BLaER1 (cell line): ENCODE measurements at regions not wholly inside any gene's neighbourhood (a gene's known extent, or its start where the extent isn't known, plus 50 kb on each side); places are given as distances from the start of the nearest gene placed in this dataset.

Experiments
- H3K27ac ChIP-seq: shearing (Covaris generic); formaldehyde crosslinking; 2 replicates; pipeline ENCODE4 v1.8.1; 2022
- H3K27me3 ChIP-seq: shearing (Covaris generic); formaldehyde crosslinking; 2 replicates; pipeline ENCODE4 v1.8.1; 2022
- H3K36me3 ChIP-seq: shearing (Covaris generic); formaldehyde crosslinking; 2 replicates; pipeline ENCODE4 v1.8.1; 2022
- H3K4me1 ChIP-seq: shearing (Covaris generic); formaldehyde crosslinking; 2 replicates; pipeline ENCODE4 v1.8.1; 2022
- H3K4me2 ChIP-seq: shearing (Covaris generic); formaldehyde crosslinking; 2 replicates; pipeline ENCODE4 v1.8.1; 2022
- H3K4me3 ChIP-seq: shearing (Covaris generic); formaldehyde crosslinking; 2 replicates; pipeline ENCODE4 v1.8.1; 2022
- H3K9ac ChIP-seq: shearing (Covaris generic); formaldehyde crosslinking; 2 replicates; pipeline ENCODE4 v1.8.1; 2022
- H3K9me3 ChIP-seq: shearing (Covaris generic); formaldehyde crosslinking; 2 replicates; pipeline ENCODE4 v1.8.1; 2022
- H4K20me1 ChIP-seq: shearing (Covaris generic); formaldehyde crosslinking; 2 replicates; pipeline ENCODE4 v1.8.1; 2022
- Cebpa-rat ChIP-seq: shearing (Covaris generic); IDR thresholded peaks from 2 replicates; pipeline ENCODE4 v1.8.1; 2022

DNA sequence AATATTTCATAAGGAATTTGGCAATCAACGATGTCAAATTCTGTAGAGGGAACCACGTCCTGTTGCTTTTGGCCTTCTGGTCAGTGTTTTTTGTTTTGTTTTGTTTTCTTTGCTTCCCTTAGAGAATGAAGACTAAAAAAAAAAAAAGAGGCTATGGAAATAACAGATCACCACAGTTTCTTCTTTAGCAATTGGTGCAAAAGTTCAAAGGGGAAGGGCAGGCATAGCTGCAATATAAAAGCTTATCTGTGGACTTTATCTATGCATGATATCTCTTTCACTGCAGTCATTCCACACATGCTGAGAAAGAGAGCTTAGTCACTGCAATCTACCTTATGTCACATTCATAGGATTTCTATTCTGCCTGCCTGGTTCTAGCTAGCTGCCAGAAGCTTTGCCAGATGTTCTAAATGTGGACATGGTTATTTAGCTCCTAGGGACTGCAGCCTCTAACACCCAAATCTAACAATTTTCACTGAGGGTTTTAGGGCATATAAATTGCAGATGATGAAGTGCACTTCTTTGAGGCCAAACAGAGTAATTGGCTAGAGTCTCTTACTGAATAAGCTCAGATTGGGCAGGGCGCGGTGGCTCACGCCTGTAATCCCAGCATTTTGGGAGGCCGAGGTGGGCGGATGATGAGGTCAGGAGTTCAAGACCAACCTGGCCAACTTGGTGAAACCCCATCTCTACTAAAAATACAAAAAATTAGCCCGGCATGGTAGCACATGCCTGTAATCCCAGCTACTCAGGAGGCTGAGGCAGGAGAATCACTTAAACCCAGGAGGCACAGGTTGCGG lies 637.2 kb downstream of the NTRK3 start:
- no peak for TF ChIP-seq Cebpa-rat
- H3K27ac ChIP-seq, result no peak overlapping the region

DNA sequence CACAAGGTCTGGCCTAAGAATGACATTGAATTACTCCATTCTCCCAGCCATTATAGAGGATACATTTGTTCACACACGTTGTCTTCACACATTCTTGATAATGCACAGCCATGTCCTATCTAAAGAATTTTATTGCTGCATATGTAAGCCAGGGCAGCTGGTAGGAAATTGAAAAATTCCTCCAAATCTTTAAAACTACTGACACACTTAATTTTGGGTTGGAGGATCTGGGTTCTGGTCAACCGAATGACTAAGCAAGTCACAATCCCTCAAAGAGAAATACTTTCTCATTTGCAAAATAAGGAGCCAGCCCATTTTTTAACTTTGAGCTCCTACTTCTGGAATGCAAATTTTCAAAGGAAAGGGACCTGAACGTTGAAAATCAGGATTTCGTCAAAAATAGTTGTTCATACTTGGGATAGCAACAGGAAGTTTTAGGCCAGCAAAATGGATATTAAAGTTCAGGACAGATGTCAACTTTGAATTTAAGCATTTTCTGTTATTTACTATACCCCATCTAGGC lies 638.3 kb downstream of the NTRK3 start:
- no peak overlapping the region for H3K27ac ChIP-seq
- H3K9me3 ChIP-seq, result no peaks in the 10 kb centered on the region
- no peak overlapping the region for H3K9ac ChIP-seq
- H3K4me3 ChIP-seq, result no peak overlapping the region
- no peaks in the 10 kb centered on the region for H4K20me1 ChIP-seq
- no peak for TF ChIP-seq Cebpa-rat
- no peak overlapping the region for H3K4me2 ChIP-seq
- no peaks in the 10 kb centered on the region for H3K4me1 ChIP-seq
- H3K36me3 ChIP-seq, result no peaks in the 10 kb centered on the region
- no peaks in the 10 kb centered on the region for H3K27me3 ChIP-seq

More for the DNA sequence above, 637.2 kb downstream of the NTRK3 start:
- H3K36me3 ChIP-seq, result no peaks in the 10 kb centered on the region
- H3K9ac ChIP-seq, result no peak overlapping the region
- no peak overlapping the region for H3K4me2 ChIP-seq
- H3K9me3 ChIP-seq, result no peaks in the 10 kb centered on the region
- no peaks in the 10 kb centered on the region for H3K4me1 ChIP-seq
- H4K20me1 ChIP-seq, result no peaks in the 10 kb centered on the region
- no peaks in the 10 kb centered on the region for H3K27me3 ChIP-seq
- H3K4me3 ChIP-seq, result no peak overlapping the region

DNA sequence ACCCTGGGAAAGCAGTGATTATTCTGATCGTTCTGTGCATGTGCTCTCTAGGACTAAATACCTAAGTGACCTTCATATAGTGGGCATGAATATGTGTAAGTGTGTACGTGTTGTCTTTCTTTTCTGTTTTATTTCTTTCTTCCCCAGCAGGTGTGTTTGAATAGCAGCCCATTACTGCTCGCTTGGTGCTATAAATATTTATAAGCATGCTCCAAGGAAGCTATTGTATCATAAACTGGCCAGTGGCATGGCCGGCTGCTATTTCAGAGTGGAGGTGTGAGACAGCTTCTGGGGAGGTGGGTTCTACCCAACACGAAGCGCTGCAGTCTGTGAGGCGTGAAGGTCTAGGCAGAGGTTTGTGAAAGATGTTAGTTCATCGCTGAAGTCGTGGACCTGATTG lies 641.8 kb downstream of the NTRK3 start:
- Histone ChIP-seq H3K4me2 (no peak overlapping the region), H3K9me3 (no peaks in the 10 kb centered on the region), H3K27ac (no peak overlapping the region), H4K20me1 (no peaks in the 10 kb centered on the region), H3K9ac (no peak overlapping the region), H3K27me3 (no peaks in the 10 kb centered on the region), H3K4me1 (no peaks in the 10 kb centered on the region), H3K36me3 (no peaks in the 10 kb centered on the region), H3K4me3 (no peak overlapping the region)
- no peak for TF ChIP-seq Cebpa-rat

DNA sequence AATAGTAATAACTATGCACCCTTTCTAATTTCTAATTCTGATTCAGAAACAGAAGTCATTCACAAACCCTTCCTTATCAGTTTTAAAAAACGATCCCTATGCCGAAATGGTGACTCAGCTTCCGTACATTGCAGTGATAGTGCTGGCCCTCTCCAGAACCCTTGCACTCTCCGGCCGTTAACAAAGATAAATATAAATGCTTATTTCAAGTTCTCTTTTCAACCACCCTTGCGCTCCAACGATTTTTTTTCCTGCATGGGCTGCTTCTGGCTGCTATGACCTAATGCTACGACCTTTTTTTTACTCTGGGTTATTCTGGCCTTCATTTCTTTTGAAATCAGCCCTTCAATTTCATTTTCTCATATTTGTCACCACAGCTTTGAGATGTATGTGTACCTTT lies 646.2 kb downstream of the NTRK3 start:
- Histone ChIP-seq H3K4me3 (no peak overlapping the region), H3K9ac (no peak overlapping the region), H3K4me1 (no peaks in the 10 kb centered on the region), H3K9me3 (no peaks in the 10 kb centered on the region), H3K27me3 (no peaks in the 10 kb centered on the region), H3K27ac (no peak overlapping the region), H4K20me1 (no peaks in the 10 kb centered on the region), H3K4me2 (no peak overlapping the region), H3K36me3 (no peaks in the 10 kb centered on the region)
- TF ChIP-seq Cebpa-rat, result no peak

DNA sequence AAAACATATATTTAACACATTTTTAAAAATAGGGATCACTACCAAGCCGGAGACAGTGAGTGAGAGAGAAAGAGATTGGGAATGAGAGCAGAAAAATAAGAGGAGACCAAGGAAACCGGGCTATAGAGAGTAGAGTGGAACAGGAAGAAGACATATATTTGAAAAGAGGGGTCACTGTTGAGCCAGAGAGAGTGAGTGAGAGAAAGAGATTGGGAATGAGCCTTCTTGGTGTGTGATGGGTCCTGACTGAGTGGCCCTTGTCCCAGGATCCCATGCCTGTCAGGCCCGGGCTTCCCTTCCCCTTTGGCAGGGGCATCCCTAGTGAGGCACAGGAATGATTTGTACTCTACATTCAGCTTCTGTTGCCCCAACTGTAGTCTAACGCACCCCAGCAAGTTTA lies 646.6 kb downstream of the NTRK3 start:
- H3K4me3 ChIP-seq, result no peak overlapping the region

DNA sequence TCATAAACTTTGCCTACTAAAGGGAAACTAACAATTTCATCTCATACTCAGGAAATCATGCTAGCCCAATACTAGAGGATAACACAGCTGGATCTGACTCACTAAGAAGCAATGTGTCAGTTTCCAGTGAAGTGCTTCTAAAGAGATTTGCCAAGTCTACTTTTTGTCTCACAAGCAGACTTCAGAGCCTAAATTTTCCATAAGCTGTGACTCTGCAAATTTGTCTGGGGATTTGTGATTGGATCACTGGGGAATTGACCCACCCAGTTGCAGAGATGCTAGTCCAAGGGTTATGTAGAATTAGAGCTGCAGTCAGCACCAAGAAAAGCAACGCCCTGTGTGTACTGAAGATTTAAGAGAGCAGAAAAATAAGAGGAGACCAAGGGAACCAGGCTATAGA lies 647.1 kb downstream of the NTRK3 start:
- Histone ChIP-seq H3K9ac (no peak overlapping the region), H3K27ac (no peak overlapping the region), H3K27me3 (no peaks in the 10 kb centered on the region), H4K20me1 (no peaks in the 10 kb centered on the region), H3K36me3 (no peaks in the 10 kb centered on the region), H3K4me2 (no peak overlapping the region), H3K9me3 (no peaks in the 10 kb centered on the region), H3K4me1 (no peaks in the 10 kb centered on the region), H3K4me3 (no peak overlapping the region)
- TF ChIP-seq Cebpa-rat, result no peak

More for the DNA sequence above, 646.6 kb downstream of the NTRK3 start:
- Histone ChIP-seq H3K27ac (no peak overlapping the region), H3K4me2 (no peak overlapping the region), H3K9ac (no peak overlapping the region), H3K36me3 (no peaks in the 10 kb centered on the region), H3K27me3 (no peaks in the 10 kb centered on the region), H4K20me1 (no peaks in the 10 kb centered on the region), H3K9me3 (no peaks in the 10 kb centered on the region), H3K4me1 (no peaks in the 10 kb centered on the region)
- TF ChIP-seq Cebpa-rat, result no peak

DNA sequence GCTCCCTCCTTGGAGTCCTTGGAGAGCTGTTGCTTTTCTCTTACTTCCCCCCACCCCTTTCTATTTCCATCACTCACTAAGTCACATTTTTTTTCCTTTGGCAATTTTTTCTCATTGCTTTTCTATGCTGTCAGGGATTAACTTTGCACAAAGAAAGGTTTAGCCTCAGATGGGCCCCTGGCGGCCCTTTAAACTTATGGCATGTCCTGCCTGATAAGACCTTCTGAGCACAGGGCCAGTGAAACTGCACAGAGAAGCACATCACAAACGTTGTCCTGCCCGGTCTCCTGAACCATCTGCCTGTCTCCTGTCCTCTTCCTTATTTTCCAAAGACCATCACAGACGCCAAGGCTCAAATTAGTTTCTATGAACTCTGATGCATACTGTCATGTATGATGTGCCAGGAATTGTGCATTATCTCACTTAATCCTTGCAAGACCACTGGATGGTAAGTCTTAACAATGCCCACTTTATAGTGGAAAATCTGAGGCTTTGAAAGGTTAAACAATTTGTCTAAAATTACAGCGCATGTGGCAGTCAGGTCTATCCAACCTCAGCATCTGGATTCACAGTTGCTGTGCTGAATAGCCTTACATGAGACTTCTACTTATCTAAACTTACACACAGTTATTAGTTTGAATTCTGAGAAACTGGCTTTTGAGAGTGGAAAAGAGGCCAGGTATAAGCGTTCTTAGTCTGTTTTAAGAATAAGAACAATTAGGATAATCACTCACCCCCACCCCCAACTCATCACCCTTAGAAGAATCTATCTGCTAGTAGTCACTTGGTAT lies 648.1 kb downstream of the NTRK3 start:
- Histone ChIP-seq H4K20me1 (no peaks in the 10 kb centered on the region), H3K4me1 (no peaks in the 10 kb centered on the region), H3K36me3 (no peaks in the 10 kb centered on the region), H3K9ac (no peak overlapping the region), H3K27ac (no peak overlapping the region), H3K27me3 (no peaks in the 10 kb centered on the region), H3K4me3 (no peak overlapping the region), H3K4me2 (no peak overlapping the region), H3K9me3 (no peaks in the 10 kb centered on the region)
- TF ChIP-seq Cebpa-rat, result no peak

DNA sequence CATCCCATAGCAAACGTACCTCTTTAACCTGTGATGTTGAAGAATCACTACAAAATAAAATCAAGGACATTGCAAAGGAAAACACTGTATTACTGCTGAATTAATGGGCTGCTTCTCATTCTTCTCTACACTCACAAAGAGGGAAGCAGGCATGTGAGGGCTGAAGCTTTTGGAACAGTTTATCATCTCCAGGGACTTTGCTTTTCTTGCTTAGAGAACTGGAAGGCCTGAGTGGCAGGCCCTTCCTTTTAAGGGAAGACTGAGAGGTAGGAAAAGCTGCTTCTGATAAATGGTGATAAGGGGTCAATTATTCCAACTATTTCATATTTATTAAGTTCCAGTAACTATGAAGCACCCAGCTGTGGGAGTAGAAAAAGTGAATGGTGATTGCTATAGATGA lies 649.6 kb downstream of the NTRK3 start:
- Histone ChIP-seq H3K4me2 (no peak overlapping the region), H3K9me3 (no peaks in the 10 kb centered on the region)
- TF ChIP-seq Cebpa-rat, result no peak

DNA sequence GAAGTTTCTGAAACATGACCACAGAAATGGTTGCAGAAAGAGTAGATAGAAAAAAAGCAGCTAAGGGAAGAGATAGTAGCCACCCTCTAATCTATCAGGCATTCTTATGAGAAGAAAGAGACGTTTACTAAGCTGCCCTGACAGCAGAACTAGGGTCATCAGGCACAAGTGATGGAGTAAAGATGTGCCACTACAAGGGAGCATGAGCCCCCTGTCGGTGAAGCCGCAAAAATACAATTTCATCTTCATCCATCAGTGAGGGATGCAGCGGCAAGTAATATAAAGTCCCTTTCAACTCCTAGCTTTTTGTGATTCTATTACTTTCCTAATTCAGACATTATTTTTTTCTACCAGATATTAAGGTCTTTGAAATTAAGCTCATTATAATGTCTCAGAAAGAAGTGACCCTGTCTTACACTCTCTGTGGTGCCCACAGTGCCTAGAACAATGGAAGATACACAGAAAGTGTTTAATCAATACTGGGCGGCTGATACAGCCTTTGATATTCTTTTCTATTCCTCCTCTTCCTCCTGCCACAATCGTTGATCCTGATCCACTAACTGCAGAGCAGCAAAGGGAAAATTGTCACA lies 651.6 kb downstream of the NTRK3 start:
- H3K36me3 ChIP-seq, result no peaks in the 10 kb centered on the region
- no peak overlapping the region for H3K4me3 ChIP-seq
- no peak overlapping the region for H3K9ac ChIP-seq
- no peaks in the 10 kb centered on the region for H4K20me1 ChIP-seq
- no peaks in the 10 kb centered on the region for H3K27me3 ChIP-seq
- no peak overlapping the region for H3K27ac ChIP-seq
- no peaks in the 10 kb centered on the region for H3K4me1 ChIP-seq
- no peak overlapping the region for H3K4me2 ChIP-seq
- no peaks in the 10 kb centered on the region for H3K9me3 ChIP-seq
- TF ChIP-seq Cebpa-rat, result no peak

More for the DNA sequence above, 649.6 kb downstream of the NTRK3 start:
- no peak overlapping the region for H3K9ac ChIP-seq
- H3K27ac ChIP-seq, result no peak overlapping the region
- H3K4me1 ChIP-seq, result no peaks in the 10 kb centered on the region
- H3K27me3 ChIP-seq, result no peaks in the 10 kb centered on the region
- no peak overlapping the region for H3K4me3 ChIP-seq
- H4K20me1 ChIP-seq, result no peaks in the 10 kb centered on the region
- no peaks in the 10 kb centered on the region for H3K36me3 ChIP-seq

DNA sequence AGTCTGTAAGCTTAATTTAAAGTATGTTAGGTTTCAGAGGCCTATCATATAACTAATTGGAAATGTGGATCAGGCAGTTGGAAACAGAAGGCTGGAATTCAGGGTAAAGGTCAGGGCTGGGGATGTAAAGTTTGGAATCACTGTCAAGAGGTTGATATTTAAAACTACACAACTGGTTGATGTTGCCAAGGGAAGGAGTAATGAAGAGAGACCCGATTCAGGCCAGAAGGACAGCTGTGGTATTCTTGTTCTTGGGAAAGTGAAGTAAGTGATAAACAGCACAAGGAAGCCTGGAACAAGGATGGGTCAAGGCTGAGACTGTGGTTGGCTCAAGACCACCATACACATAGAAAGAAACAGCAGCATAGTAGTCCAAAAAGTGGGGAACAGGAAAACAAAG lies 654.2 kb downstream of the NTRK3 start:
- H3K36me3 ChIP-seq, result no peaks in the 10 kb centered on the region
- peaks cover 7% of the 10 kb centered on the region for H3K4me1 ChIP-seq
- no peaks in the 10 kb centered on the region for H3K27me3 ChIP-seq
- H3K9me3 ChIP-seq, result no peaks in the 10 kb centered on the region
- no peak overlapping the region for H3K4me3 ChIP-seq
- no peak overlapping the region for H3K9ac ChIP-seq
- no peak overlapping the region for H3K27ac ChIP-seq
- no peaks in the 10 kb centered on the region for H4K20me1 ChIP-seq
- no peak for TF ChIP-seq Cebpa-rat
- H3K4me2 ChIP-seq, result no peak overlapping the region
